HepG2 (cell line): ENCODE measurements at regions not wholly inside any gene's neighbourhood (a gene's known extent, or its start where the extent isn't known, plus 50 kb on each side); places are given as distances from the start of the nearest gene placed in this dataset.

Source experiments
- ATAC-seq: fragments of 200-7000 bp; cut with Tn5 transposase; 3 replicates; pipeline ENCODE4 v1.9.1; 2020; ENCODE audit warnings: mild to moderate bottlenecking, moderate library complexity
- BruUV-seq: library from RNA; stranded (reverse); fragments of 400-500 nt; replicated peaks from 2 replicates; lab custom pipeline; 2021; lab: Mats Ljungman, UMichigan
- CTCF ChIA-PET: fragments of 300-600 bp; formaldehyde crosslinking; extraction: SDS; loops from one replicate; lab custom pipeline; 2021; ENCODE audit warnings: low total read pairs, inconsistent platforms, low intra/inter-chr PET ratio; lab: Yijun Ruan, JAX
- POLR2A ChIA-PET: fragments of 350-600 bp; sonication (Branson Sonifier 250); formaldehyde crosslinking; loops from one replicate; lab custom pipeline; 2020; ENCODE audit warnings: antibody characterized with exemption, inconsistent platforms; lab: Yijun Ruan, JAX
- DNase-seq: peaks from one replicate; pipeline ENCODE4 v3.0.0-alpha.2; 2015; ENCODE audit warnings: low spot score
- FAIRE-seq: peaks from 3 replicates; lab custom pipeline; 2011; peaks lifted over from hg19 to GRCh38; lab: Jason Lieb, UNC
- H2AFZ ChIP-seq: one replicate; pipeline ENCODE4 v1.6.1; 2011; ENCODE audit warnings: low read length, inconsistent platforms
- H3K27ac ChIP-seq: fragments of 300-600 bp; 3 replicates; pipeline ENCODE4 v1.8.0; 2011; ENCODE audit warnings: mixed run types, mild to moderate bottlenecking, mixed read lengths, low read length, inconsistent platforms; ENCODE audit not compliant: insufficient read depth; ENCODE audit errors: extremely low read length
- H3K27me3 ChIP-seq, 2 experiments: fragments of 200-600 bp in 1 of 2; 2 replicates in 1 of 2; 3 replicates in 1 of 2; pipeline versions ENCODE4 v1.6.0 to v1.8.0; 2011; ENCODE audit warnings: low read length in 2 of 2, mild to moderate bottlenecking in 2 of 2, moderate library complexity in 2 of 2, inconsistent platforms in 1 of 2; ENCODE audit not compliant: insufficient read depth in 2 of 2, control insufficient read depth in 1 of 2
- H3K36me3 ChIP-seq, 2 experiments: fragments of 200-600 bp in 1 of 2; replicated peaks in 1 of 2; 2 replicates in 1 of 2; 3 replicates in 1 of 2; pipeline versions ENCODE4 v1.5.1 to v1.8.0; 2011; ENCODE audit warnings: low read length in 2 of 2, inconsistent platforms in 1 of 2; ENCODE audit not compliant: insufficient read depth in 2 of 2, control insufficient read depth in 1 of 2
- H3K4me1 ChIP-seq: 2 replicates; pipeline ENCODE4 v1.5.1; 2012; ENCODE audit warnings: low read length, inconsistent platforms; ENCODE audit not compliant: insufficient read depth
- H3K4me2 ChIP-seq: 2 replicates; pipeline ENCODE4 v1.6.0; 2011; ENCODE audit warnings: low read depth, low read length, inconsistent platforms
- H3K4me3 ChIP-seq, 3 experiments: fragments of 200-600 bp in 1 of 3; sonication (generic), shearing (Covaris generic) in 1 of 3; replicated peaks in 1 of 3; 2 replicates each; pipeline ENCODE4 v1.5.1; 2011 to 2016; ENCODE audit warnings: low read length in 3 of 3, inconsistent platforms in 2 of 3, low read depth in 2 of 3, mild to moderate bottlenecking in 2 of 3, control low read depth in 1 of 3, mixed read lengths in 1 of 3; ENCODE audit not compliant: insufficient read depth in 1 of 3
- H3K79me2 ChIP-seq: one replicate; pipeline ENCODE4 v1.6.1; 2011; ENCODE audit warnings: low read length, inconsistent platforms; ENCODE audit not compliant: insufficient read depth
- H3K9ac ChIP-seq: 2 replicates; pipeline ENCODE4 v1.6.0; 2011; ENCODE audit warnings: mild to moderate bottlenecking, low read depth, low read length, inconsistent platforms; ENCODE audit not compliant: insufficient read depth
- H3K9me3 ChIP-seq: 2 replicates; pipeline ENCODE4 v1.5.1; 2012; ENCODE audit warnings: mild to moderate bottlenecking, low read length
- H4K20me1 ChIP-seq: 2 replicates; pipeline ENCODE4 v1.6.0; 2011; ENCODE audit warnings: inconsistent platforms, mild to moderate bottlenecking, low read length, moderate library complexity; ENCODE audit not compliant: insufficient read depth
- ADNP ChIP-seq: sonication (generic); formaldehyde crosslinking; IDR thresholded peaks from 2 replicates; pipeline ENCODE4 v1.4.0; 2020; ENCODE audit warnings: missing genetic modification reagents
- EED ChIP-seq: sonication (generic); formaldehyde crosslinking; IDR thresholded peaks from 2 replicates; pipeline ENCODE4 v1.5.0; 2020; ENCODE audit warnings: mild to moderate bottlenecking, missing genetic modification reagents
- PAWR ChIP-seq: sonication (generic); formaldehyde crosslinking; IDR thresholded peaks from 2 replicates; pipeline ENCODE4 v1.4.0; 2020; ENCODE audit warnings: missing genetic modification reagents, mild to moderate bottlenecking, borderline replicate concordance
- PHF21A ChIP-seq: sonication (generic); formaldehyde crosslinking; IDR thresholded peaks from 2 replicates; pipeline ENCODE4 v1.5.0; 2020; ENCODE audit warnings: mild to moderate bottlenecking, missing genetic modification reagents
- TSC22D2 ChIP-seq: sonication (generic); formaldehyde crosslinking; IDR thresholded peaks from 2 replicates; pipeline ENCODE4 v1.5.1; 2020; ENCODE audit warnings: missing genetic modification reagents, mild to moderate bottlenecking, borderline replicate concordance
- ZFP36L1 ChIP-seq: sonication (generic); formaldehyde crosslinking; IDR thresholded peaks from 2 replicates; pipeline ENCODE4 v1.8.0; 2022; ENCODE audit warnings: mild to moderate bottlenecking, missing genetic modification reagents, moderate library complexity
- ZNF234 ChIP-seq: sonication (generic); formaldehyde crosslinking; conservative IDR thresholded peaks from 2 replicates; pipeline ENCODE4 v1.5.1; 2020; ENCODE audit warnings: mild to moderate bottlenecking, missing genetic modification reagents
- ZNF510 ChIP-seq: sonication (generic); formaldehyde crosslinking; IDR thresholded peaks from 2 replicates; pipeline ENCODE4 v1.4.0; 2020; ENCODE audit warnings: low read depth, mild to moderate bottlenecking, missing genetic modification reagents
- WGBS: methylation state at CpG from one replicate; pipeline ENCODE4 v1.1.6; 2017; ENCODE audit warnings: low lambda C conversion rate; 5-methylcytosine and 5-hydroxymethylcytosine counted together
- in situ Hi-C: cut with HindIII; loops from 2 replicates; pipeline ENCODE4 v1.10.0; 2017; ENCODE audit warnings: low pct_unique_long_range_greater_than_20kb; ENCODE audit not compliant: extremely low pct_ligation_motif_present
- intact Hi-C: fragments of 100-400 bp; cut with micrococcal nuclease; formaldehyde crosslinking; loops from one replicate; pipeline ENCODE4 v1.10.0; 2022; ENCODE audit not compliant: unreplicated experiment
- TF ChIP-seq, protein P1 (sequence below): IDR thresholded peaks from 2 replicates; pipeline ENCODE4 v1.6.1; 2016; ENCODE audit warnings: low read depth, borderline replicate concordance
- TF ChIP-seq, protein P2 (sequence below): sonication (generic); formaldehyde crosslinking; IDR thresholded peaks from 2 replicates; pipeline ENCODE4 v1.5.1; 2020; ENCODE audit warnings: missing genetic modification reagents, mild to moderate bottlenecking, borderline replicate concordance
- TF ChIP-seq, protein P3 (sequence below): IDR thresholded peaks from 2 replicates; pipeline ENCODE4 v1.6.1; 2016; ENCODE audit warnings: missing compliant biosample characterization, missing genetic modification reagents, borderline replicate concordance

DNA sequence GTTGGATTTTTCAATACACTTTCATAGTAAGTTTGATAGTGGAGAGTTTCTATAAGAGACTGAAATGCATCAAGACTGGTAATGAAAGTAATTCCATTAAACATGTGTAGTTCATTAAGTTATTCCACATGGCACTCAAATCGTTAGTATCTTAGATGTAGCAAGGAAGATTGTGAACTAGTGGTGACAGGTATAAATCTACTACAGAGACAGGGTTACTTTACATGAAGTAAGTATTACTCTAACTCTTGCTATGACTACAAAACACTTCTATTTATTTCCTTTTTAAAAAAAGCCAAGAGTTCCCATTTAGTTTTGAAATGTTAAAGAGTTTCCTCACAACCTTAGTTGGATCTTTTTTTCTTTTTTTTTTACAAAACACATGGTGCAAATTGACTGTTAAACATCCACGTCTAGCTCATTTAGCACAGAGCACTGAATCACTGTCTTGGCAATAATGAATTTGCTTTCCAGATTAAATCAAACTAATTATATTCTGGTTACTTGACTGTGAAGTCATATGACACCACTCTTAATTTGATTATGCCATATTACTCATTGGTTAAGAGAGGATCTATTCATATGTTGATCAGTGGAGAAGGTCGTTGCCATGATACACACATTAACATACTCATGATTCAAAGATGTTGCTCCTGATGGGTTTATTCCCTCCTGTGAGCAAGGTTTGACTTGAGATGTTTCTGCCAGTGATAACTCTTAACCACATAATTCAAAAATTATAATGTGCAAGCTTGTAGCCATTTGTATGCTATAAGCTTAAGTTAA lies 644.8 kb downstream of the EFNA5 start:
- no peak overlapping the region for H3K4me3 ChIP-seq
- no peaks in the 10 kb centered on the region for H3K79me2 ChIP-seq
- WGBS = 3% methylated on average over 3 of the region's 3 CpGs
- no peak overlapping the region for H3K9ac ChIP-seq
- ChIA-PET POLR2A (no interaction called here), CTCF (no interaction called here)
- TF ChIP-seq EED (CRISPR knock-in tag) (no peak), ADNP (CRISPR knock-in tag) (no peak), PHF21A (CRISPR knock-in tag) (no peak), ZNF510 (CRISPR knock-in tag) (no peak)
- TF ChIP-seq, protein P1, sequence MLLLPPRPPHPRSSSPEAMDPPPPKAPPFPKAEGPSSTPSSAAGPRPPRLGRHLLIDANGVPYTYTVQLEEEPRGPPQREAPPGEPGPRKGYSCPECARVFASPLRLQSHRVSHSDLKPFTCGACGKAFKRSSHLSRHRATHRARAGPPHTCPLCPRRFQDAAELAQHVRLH (CRISPR knock-in tag) = no peak
- TF ChIP-seq, protein P2, sequence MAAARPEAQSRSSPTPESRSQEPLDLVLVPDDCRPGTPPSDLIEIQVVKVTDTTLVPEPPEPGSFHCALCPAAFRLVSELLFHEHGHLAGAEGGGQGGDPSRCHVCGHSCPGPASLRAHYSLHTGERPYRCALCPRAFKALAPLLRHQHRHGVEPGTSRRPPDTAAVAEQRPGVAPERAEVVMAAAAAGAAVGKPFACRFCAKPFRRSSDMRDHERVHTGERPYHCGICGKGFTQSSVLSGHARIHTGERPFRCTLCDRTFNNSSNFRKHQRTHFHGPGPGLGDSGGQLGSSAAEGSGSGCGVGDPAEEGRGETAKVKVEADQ (CRISPR knock-in tag) = no peak
- H3K4me1 ChIP-seq = no peaks in the 10 kb centered on the region
- no peak overlapping the region for H3K27ac ChIP-seq
- DNase-seq = no peak
- in situ Hi-C loops = no loop called here
- no peaks in the 10 kb centered on the region for H3K9me3 ChIP-seq
- ATAC-seq = no peak
- H3K27me3 ChIP-seq = no peaks in the 10 kb centered on the region
- no peaks in the 10 kb centered on the region for H3K36me3 ChIP-seq
- no peak overlapping the region for H3K4me2 ChIP-seq
- BruUV-seq = no TSS peak
- intact Hi-C loops = no loop called here
- H4K20me1 ChIP-seq = no peaks in the 10 kb centered on the region
- no peak overlapping the region for H2AFZ ChIP-seq
- no peak for FAIRE-seq

DNA sequence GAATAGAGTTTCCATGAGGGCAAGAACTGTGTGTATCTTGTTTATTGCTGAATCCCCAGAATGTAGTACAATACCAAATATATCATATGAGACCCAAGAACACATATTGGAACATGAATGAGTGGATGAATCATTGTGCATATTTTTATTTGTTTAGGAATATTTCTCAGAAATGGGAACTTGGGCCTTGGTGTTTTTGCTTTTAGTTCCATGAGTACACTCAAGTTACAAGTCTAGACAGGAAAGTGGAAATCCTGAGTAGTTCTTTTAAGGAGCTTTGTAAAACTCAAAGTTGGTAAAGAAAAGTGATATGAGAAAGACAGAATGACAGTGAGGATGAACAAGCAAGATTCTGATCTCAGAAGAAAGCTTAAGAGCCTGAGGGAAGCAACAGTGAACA lies 647.0 kb downstream of the EFNA5 start:
- no peak overlapping the region for H3K4me3 ChIP-seq
- H4K20me1 ChIP-seq = no peaks in the 10 kb centered on the region
- intact Hi-C loops (no loop called here), in situ Hi-C loops (no loop called here)
- FAIRE-seq (no peak), DNase-seq (no peak), ATAC-seq (no peak)
- H3K36me3 ChIP-seq = no peaks in the 10 kb centered on the region
- H3K27me3 ChIP-seq = no peaks in the 10 kb centered on the region
- CTCF ChIA-PET = no interaction called here
- H2AFZ ChIP-seq = no peak overlapping the region
- no peaks in the 10 kb centered on the region for H3K79me2 ChIP-seq
- TF ChIP-seq, protein P1 (CRISPR knock-in tag) = no peak
- no peak for TF ChIP-seq PAWR
- TF ChIP-seq, protein P3, sequence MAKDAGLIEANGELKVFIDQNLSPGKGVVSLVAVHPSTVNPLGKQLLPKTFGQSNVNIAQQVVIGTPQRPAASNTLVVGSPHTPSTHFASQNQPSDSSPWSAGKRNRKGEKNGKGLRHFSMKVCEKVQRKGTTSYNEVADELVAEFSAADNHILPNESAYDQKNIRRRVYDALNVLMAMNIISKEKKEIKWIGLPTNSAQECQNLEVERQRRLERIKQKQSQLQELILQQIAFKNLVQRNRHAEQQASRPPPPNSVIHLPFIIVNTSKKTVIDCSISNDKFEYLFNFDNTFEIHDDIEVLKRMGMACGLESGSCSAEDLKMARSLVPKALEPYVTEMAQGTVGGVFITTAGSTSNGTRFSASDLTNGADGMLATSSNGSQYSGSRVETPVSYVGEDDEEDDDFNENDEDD (CRISPR knock-in tag) = no peak
- no peak for TF ChIP-seq TSC22D2 (CRISPR knock-in tag)
- TF ChIP-seq ZNF234 (CRISPR knock-in tag) = no peak
- no peak for TF ChIP-seq ZFP36L1 (CRISPR knock-in tag)
- H3K4me1 ChIP-seq = no peaks in the 10 kb centered on the region
- BruUV-seq = no TSS peak
- H3K9ac ChIP-seq = no peak overlapping the region
- H3K27ac ChIP-seq = no peak overlapping the region
- H3K4me2 ChIP-seq = no peak overlapping the region
- no peaks in the 10 kb centered on the region for H3K9me3 ChIP-seq
- POLR2A ChIA-PET = no interaction called here
